HL-60 (cell line): ENCODE measurements at regions not wholly inside any gene's neighbourhood (a gene's known extent, or its start where the extent isn't known, plus 50 kb on each side); places are given as distances from the start of the nearest gene placed in this dataset.

ENCODE experiments used
- CTCF ChIP-seq: IDR thresholded peaks from one replicate; pipeline ENCODE4 v1.5.1; 2011; ENCODE audit warnings: low read length, control low read depth, inconsistent platforms; ENCODE audit not compliant: insufficient read depth
- GABPA ChIP-seq: IDR thresholded peaks from 2 replicates; pipeline ENCODE4 v1.6.1; 2012; ENCODE audit warnings: low read depth
- POLR2AphosphoS5 ChIP-seq: IDR thresholded peaks from 2 replicates; pipeline ENCODE4 v1.6.1; 2012; ENCODE audit warnings: low read depth
- REST ChIP-seq: IDR thresholded peaks from 2 replicates; pipeline ENCODE4 v1.6.1; 2012; ENCODE audit warnings: low read depth; ENCODE audit not compliant: insufficient replicate concordance
- SPI1 ChIP-seq: IDR thresholded peaks from 2 replicates; pipeline ENCODE4 v1.6.1; 2012; ENCODE audit warnings: low read depth, mild to moderate bottlenecking, borderline replicate concordance

DNA sequence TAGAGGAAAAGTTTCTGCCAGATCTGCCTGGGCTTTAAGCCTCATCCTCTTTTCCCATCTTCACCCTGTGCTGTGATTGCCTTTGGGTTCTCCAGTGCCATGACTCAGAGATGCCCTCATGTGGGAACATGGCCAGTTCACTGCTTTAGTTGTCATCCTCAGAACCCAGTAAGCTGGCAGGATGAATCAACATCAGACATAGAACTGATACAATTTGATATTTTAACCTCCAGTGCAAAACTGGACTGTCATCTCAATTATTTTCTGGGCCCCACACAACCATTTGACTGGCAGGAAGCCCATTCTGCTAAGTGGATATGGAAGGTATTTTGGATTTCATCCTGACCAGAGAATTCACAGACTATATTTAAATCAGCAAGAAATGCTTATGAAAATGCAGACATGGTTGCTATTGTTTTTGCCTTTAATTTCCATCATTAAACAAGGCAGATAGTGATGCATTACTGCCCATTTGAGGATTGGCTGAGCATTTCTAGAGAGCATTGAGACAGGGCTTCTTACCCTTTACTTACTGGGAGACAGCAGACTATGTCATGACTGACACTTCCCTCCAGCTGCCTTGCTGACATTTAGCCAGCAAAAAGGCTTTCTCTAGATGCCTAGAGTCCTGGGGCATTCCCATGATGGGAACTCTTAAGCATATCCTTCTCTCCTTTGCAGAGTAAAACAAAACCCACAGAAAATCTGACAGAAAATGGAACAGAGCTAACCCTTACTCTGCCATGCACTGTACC lies 327.1 kb upstream of the MTNR1B start:
- TF ChIP-seq GABPA (no peak), CTCF (no peak), POLR2AphosphoS5 (no peak), REST (no peak), SPI1 (no peak)
